GM21723 (cell line): ENCODE measurements at regions not wholly inside any gene's neighbourhood (a gene's known extent, or its start where the extent isn't known, plus 50 kb on each side); places are given as distances from the start of the nearest gene placed in this dataset.
"Not testable (repeated sequence)": the region's sequence is repeated elsewhere in the genome, so short reads cannot be mapped to it uniquely, and the experiment has no call there.

ENCODE experiments used
- ATAC-seq: cut with Tn5 transposase; IDR thresholded peaks from one replicate; pipeline ENCODE4 v1.9.1; 2021; ENCODE audit warnings: mild to moderate bottlenecking, moderate library complexity; ENCODE audit not compliant: unreplicated experiment

DNA sequence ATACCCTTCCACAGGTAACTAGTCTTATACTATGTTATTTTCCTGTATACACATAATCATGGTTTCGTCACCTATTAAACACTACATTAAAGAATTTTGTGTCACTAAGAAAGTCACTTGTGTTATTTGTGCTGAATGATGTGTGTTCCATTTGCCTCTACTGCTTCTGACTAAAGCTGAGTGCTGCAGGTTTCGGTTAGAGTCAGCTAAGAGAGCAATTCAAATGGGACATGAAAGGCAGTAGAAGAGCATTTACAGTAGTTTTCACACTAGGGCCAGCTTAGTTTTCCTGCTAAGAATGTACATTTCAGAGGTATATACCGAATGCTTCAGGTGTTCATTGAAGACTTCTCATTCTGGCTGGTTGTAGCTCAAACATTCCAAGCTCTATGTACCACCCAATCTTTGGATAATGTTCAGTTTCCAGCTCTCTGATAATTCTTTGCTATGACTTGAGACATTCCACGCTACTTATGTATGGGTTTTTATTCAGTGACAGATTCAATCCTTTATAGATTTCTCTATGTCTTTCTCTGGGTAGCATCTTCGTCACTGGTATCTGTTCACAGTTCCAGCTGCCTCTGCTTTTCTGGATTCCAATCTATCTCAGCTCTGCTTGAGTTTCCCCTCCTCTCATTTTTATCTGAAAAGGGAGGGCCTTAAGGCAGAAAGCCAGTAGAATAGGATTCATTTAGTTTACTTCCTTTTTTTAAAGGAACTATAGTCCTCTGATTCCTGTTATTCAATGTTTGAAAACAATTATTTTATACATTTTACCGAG lies 164.4 kb downstream of the CXXC4 start:
- ATAC-seq, result no peak

DNA sequence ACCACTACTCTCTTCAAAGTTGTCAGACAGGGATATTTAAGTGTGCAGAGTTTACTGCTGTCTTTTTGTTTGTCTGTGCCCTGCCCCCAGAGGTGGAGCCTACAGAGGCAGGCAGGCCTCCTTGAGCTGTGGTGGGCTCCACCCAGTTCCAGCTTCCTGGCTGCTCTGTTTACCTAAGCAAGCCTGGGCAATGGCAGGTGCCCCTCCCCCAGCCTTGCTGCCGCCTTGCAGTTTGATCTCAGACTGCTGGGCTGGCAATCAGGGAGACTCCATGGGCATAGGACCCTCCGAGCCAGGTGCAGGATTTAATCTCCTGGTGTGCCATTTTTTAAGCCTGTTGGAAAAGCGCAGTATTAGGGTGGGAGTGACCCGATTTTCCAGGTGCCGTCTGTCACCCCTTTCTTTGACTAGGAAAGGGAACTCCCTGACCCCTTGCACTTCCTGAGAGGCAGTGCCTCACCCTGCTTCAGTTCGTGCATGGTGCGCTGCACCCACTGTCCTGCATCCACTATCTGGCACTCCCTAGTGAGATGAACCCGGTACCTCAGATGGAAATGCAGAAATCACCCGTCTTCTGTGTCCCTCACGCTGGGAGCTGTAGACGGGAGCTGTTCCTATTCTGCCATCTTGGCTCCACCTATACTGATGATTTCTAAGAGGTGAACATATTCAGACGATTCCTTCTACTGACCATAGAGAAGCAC lies 167.6 kb downstream of the CXXC4 start:
- ATAC-seq, result not testable (repeated sequence)

DNA sequence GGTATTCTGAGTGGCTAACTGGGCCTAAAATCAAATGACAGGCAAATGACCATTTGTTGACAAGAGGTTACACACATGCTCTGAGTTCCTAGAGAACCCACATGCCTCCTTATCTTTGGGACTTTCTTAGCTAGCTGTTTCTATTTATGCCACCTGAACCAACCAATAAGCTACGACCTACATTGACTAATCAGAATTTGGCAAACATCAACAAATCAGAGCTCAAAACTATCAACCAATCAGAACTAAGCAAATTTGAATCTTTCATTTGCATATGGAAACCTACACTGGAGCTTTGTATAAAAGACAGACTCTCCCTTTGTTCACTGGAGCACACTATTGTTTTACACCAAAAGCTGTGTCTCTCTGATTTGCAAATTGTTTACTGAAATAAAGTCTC lies 192.0 kb downstream of the CXXC4 start:
- no peak for ATAC-seq

DNA sequence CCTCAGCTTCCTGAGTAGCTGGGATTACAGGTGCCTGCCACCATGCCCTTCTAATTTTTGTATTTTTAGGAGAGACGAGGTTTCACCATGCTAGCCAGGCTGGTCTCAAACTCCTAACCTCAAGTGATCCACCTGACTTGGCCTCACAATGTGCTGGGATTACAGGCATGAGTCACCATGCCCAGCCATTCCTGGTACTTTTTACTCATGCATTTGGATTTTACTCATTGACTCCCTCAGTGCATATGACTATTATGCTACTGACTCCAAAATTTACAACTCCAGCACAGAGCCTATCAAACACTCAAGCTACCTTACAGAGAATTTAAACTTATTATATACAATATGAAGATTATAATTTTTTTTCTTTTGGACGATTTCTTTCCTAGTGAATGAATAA lies 199.9 kb downstream of the CXXC4 start:
- no peak for ATAC-seq

DNA sequence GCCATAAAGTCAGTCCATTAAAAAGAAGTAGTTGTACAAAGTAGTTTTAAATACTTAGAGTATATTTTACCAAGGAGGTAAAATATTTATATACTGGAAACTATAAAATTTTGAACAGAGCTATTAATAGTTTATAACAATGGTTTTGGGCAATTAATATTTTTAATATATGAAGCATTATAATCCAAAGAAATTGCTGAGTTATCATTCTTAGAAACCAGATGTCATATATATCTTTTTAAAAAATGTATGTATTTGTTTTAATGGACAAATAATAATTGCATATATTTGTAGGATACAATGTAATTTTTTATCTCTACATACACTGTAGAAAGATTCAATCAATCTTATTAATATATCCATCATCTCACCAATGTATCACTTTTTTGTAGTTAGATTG lies 207.8 kb downstream of the CXXC4 start:
- no peak for ATAC-seq

DNA sequence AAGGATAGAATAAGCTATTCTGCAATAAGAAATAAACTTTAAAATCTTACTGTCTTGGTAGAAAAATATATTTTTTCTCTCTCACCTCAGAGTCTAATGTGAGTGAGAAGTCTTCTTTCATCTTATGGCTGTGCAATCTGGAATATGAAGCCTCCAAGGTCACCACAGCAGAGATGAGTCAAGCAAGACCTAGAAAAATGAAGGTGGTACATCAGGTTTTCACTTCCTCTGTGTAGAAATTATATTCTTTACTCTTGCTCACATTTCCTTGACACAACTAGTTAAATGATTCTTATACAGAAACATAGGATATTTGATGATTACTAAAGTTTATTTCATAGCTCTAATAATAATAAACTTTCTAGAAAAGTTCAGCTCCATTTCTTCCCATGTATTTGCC lies 211.4 kb downstream of the CXXC4 start:
- ATAC-seq, result no peak

DNA sequence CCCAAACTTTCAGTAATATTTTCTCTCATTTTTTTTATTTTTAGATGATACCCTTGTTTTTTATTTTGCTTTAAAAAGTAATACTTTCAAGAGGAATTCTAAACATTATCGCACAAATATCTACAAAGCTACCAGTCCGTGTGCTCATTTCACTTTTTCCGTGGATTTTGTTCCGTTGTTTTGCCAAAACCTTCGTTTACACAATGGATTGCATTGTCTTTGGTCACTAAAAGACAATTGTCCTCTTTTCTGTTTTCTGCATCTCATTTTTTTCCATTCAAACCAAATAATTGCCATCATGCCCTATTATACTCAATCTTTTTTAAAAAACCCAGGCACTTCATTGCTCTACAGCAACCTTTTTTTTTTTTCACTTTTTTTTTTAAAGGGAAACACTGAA lies 214.9 kb downstream of the CXXC4 start:
- no peak for ATAC-seq

DNA sequence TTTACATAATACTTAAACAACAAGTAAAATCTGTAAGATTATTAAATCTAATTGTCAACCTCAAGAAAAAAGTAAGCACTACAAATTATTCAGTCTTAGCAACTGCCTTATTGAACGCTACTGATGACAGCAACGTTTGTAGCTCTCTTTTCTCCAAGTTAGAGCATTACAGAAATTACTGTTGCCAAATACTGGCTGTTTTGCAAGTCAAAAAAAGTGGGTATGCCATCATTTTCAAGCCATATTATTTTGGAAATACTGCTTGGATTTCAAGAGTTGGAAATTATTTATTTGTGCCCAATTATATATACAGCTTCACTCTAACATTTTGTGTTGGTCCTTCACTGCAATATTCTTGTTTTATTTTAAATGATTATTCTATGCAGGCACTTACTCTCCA lies 221.7 kb downstream of the CXXC4 start:
- no peak for ATAC-seq

DNA sequence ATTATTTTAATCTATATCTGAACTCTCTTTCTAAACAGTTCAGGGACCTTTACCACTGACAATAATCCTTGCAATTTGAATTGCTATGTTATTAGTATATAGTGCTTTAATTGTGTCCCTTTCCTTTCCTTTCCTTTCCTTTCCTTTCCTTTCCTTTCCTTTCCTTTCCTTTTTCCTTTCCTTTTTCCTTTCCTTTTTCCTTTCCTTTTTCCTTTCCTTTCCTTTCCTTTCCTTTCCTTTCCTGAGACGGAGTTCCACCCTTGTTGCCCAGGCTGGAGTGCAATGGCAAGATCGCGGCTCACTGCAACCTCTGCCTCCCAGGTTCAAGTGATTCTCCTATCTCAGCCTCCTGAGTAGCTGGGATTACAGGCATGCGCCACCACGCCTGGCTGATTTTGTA lies 225.1 kb downstream of the CXXC4 start:
- ATAC-seq, result not testable (repeated sequence)

DNA sequence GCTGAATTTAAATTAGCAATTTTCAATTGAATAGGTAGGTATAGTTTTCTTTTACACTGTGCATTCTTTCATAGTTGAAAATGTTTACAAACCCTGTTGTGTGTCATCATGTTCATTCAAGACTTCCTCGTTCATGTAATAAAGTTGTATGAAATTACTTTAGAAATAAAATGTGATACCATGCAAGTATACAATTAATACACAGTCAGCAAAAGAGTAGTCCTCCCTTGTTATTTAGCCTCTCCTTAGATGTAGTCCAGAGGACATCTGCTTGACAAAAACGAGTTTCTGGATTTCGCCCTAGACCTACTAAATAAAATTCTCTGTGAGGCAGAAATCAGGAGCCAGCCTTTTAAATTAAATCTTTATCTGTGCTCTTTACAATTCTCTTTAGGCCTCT lies 231.6 kb downstream of the CXXC4 start:
- no peak for ATAC-seq

DNA sequence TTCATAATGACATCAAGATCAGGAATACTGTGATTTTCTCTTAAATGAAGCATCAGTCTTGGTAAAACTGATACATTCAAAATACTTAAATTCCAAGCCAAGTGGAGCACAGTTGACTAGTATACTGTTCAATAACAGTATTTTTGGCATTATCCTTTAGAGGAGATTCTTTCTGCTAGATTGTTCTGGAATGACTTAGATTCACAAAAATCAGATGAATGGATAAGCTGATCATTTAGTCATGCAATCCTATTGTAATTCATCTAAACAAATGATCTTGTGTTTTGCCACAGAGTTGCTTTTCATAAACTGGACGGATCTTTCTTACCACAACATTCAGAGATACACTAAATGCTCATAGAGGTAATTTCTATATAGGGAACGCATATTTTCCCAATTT lies 232.0 kb downstream of the CXXC4 start:
- no peak for ATAC-seq

DNA sequence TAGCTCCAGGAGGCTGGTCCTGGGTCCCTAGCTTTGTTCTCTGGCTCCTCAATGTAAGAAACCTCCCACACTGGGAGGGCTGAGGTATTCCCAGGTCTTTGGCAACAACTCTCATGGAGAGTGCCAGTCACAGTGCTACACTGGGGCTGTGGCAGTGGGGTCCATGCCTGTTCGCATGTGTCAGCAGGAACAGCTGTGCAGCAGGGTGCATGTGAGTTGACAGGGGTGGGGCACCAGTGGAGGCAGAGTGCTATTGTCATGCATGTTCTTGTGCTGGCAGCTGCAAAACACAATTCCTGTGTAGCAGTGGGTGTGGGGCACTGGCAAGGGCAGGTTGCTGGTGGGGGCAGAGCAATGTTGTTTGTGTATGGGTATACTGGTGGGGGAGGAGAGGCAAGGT lies 246.0 kb downstream of the CXXC4 start:
- no peak for ATAC-seq

DNA sequence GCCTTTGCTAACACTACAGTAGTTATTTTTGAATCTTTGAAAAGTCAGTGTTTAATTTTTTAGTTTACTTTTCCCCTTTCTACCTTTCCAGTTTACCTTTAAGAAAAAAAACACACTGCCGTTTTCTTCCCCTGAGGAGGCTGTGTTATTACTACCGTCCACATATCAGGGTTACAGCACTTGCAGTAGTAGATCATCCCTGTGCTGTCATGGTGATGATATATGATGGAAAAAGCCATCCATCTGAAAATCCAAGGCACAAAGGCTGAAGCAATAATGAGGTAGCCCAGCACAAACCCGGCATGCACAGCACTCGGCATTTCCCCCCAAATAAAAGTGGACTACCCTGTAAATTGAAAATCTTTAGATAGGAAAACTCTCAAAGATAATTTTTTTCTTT lies 258.7 kb downstream of the CXXC4 start:
- no peak for ATAC-seq

DNA sequence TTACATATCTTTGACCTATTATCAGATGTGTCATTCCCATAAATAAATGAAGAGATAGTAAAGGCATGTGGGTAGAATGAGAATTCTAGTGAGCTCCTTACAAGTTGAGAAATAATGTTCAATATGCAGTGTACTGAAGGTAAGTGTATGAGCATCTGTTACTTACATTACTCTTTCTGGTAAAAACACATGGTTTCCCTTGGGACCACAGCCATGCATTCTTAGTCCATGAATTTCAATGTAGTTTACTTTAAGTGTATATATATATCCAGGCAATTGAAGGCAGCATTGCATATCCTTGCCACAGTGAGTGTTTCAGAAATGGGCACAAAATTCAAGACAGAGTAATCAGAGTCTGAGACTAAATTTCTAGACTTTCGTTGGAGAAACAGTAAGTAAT lies 277.2 kb downstream of the CXXC4 start:
- no peak for ATAC-seq

DNA sequence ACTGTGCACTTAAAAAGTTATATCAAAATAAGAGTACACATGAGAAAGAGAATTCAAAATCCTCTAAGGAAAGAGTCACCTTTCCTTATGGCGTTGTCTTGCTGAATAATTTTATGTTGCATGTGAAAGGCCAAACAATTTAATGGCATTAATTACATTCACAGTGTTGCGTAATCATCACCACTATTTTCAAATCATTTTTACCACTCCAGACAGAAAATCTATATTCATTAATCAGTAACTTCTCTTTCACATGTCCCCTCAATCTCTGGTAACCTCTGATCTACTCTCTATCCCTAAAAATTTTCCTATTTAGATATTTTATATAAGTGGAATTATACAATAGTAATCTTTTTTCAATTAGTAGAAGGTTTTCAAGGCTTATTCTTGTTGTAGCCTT lies 283.0 kb downstream of the CXXC4 start:
- no peak for ATAC-seq

DNA sequence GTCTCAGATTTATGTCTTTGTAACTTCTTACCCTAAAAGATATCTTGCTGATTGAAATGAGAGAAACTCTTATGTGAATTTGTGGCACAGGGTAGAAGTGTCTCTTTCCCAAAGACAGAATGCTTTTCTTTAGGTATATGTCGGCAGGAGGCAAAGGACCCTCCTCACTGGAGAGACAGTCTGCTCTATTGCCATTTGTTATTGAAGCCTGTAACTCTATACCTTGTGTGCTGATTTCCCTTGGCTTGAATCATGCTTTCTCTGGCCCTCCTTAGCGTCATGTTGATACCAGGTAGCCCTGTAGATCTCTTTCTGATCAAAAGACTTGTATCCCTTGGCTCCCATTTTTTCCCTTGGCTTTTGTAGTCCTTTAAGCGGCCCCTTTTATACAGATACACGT lies 284.3 kb downstream of the CXXC4 start:
- ATAC-seq, result no peak

DNA sequence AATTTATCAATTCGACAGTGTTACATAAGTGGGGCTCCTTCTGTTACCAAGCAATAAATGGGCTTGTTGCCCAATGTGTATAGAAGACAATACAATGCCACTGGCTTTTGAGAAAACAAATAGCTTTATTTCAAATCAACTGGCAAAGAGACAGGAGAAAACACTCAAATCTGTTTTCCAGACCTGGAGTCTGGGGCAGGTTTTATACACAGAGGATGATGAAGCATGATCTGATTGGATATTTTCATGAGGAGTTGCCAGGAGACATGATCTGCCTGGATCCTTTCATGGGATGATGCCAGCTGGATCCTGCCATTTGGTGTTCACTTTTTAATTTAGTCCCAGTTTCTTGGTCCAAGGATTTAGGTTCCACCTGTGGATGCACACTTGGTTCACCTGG lies 287.9 kb downstream of the CXXC4 start:
- ATAC-seq, result no peak

DNA sequence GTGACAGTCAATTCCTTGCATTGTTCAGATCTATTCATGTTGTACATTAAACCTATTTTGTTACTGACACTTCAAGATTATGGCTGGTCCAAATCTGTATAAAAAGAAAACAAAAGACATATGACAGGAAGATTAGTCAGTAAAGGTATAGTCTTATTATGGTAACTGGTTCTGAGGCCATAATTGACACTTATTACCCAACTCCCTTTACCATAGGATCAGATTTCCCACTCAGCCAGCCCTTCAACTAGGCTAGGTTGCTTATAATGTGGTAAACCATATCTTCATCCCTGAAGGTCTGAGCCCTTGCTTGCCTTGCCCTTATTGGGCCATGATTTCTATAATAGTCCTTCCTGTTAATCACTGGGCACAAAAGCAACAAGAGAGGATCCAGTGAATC lies 289.6 kb downstream of the CXXC4 start:
- ATAC-seq, result no peak

DNA sequence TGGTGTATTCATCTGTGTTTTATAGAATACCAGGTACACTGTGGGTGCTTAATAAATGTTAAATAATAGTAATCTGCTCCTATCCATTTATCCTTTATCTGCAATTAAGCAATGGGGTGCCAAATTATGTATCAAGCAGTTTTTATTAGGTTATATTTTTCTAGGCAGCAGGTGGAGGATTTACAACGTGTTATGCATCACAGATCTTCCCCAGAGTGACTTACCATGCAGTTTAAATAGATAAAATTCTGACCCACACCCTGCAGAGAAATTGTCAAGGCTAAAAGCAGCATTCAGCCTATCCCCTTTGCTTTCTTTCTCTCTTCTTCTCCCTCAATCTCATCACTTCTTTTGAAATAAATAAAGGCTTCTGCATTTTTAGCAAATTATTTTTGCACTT lies 306.4 kb downstream of the CXXC4 start:
- ATAC-seq, result no peak

DNA sequence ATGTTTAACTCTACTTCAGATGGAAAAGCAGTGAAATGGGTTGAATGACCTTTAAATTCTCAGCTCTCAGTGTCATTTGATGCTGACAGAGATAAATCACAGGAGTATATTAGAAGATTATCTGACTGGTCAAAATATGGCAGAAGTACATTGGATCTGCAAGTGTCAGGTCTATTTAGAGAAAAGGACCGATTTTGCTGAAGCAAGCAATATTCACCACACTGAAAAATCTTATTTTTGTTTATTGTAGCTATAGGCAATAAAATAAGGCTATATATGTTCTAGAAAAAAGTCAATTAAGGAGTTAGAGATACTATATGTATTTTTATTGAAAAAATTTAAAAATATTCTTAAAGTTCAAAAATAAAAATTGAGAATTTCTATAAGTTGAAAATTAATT lies 325.3 kb downstream of the CXXC4 start:
- ATAC-seq, result no peak

DNA sequence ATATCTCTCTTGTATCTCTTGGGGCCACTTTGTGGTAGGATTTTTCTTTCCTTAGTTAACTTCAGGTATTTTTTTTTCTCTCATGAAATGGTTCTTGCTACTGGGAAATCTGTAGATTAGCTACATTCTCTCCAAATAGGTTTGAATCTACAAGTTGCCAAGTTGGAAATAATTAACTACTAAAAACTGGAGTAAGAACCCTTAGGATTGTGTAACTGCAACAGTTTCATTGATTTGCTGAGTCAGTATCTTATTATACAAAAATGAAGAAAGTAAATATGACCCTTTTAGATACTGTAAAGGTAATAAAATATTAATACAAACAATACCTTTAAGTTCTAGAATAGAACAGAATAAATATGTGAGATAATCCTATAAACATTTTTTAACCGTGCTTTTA lies 327.9 kb downstream of the CXXC4 start:
- no peak for ATAC-seq

DNA sequence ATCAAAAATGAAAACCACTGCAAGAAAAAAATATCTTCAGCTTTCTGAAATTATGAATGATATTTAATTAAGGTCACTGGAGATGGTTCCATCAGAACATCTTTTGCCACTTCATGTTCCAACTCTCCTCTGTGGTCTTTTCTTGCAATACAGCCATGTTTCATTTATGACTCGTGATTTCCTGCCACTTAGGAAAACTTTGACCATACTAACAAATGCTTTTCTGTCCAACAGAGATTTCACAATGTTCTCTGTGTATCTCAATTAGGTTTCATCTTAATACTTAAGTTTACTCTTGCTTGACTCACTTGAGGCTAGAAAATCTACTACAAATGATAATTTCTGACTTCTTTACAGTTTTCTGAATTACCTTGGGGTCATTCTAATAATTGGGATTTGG lies 330.9 kb downstream of the CXXC4 start:
- ATAC-seq, result no peak

DNA sequence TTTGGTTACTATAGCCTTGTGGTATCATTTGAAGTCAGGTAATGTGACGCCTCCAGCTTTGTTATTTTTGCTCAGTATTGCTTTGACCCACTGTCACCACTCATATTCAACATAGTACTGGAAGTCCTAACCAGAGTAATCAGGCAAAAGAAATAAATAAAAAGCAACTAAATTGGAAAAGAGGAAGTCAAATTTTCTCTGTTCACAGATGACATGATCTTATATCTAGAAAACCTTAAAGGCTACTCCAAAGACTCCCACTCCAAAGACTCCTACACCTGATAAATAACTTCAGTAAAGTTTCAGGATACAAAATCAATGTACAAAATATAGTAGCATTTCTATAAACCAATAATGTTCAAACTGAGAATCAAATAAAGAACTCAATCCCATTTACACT lies 348.6 kb downstream of the CXXC4 start:
- no peak for ATAC-seq
